B cell (primary cell): ENCODE measurements at regions not wholly inside any gene's neighbourhood (a gene's known extent, or its start where the extent isn't known, plus 50 kb on each side); places are given as distances from the start of the nearest gene placed in this dataset.

Source experiments
- ATAC-seq: fragments of 200-7000 bp; cut with Tn5 transposase; one replicate; pipeline ENCODE4 v1.10.0; 2021; ENCODE audit warnings: low read depth, mild to moderate bottlenecking, moderate number of reproducible peaks, moderate library complexity
- CTCF ChIA-PET: fragments of 350-600 bp; sonication (Branson Sonifier 250); formaldehyde crosslinking; loops from one replicate; lab custom pipeline; 2021; ENCODE audit warnings: antibody characterized with exemption, inconsistent platforms; lab: Charles Lee
- POLR2A ChIA-PET: fragments of 350-600 bp; sonication (Branson Sonifier 250); formaldehyde crosslinking; loops from one replicate; lab custom pipeline; 2021; ENCODE audit warnings: antibody characterized with exemption; lab: Charles Lee
- DNase-seq: peaks from one replicate; pipeline ENCODE4 v3.0.0; 2013
- H2AFZ ChIP-seq: 2 replicates; pipeline ENCODE4 v1.6.1; 2012; ENCODE audit warnings: mild to moderate bottlenecking, low read depth, low read length; ENCODE audit not compliant: insufficient read depth, poor library complexity, severe bottlenecking
- H3K27ac ChIP-seq, 2 donors: 1 replicate in 1 of 2; 2 replicates in 1 of 2; pipeline ENCODE4 v1.5.1; 2012 to 2013; ENCODE audit warnings: low read length in 2 of 2, mild to moderate bottlenecking in 2 of 2, moderate library complexity in 1 of 2
- H3K27me3 ChIP-seq, 4 experiments: fragments of 200-600 bp in 1 of 4; sonication (generic) in 1 of 4; replicated peaks in 1 of 4; 1 replicate in 2 of 4; 2 replicates in 2 of 4; pipeline versions ENCODE4 v1.6.1 to v1.7.0; 2013 to 2016; ENCODE audit warnings: low read length in 3 of 4, mild to moderate bottlenecking in 2 of 4, mixed read lengths in 1 of 4, moderate library complexity in 1 of 4; ENCODE audit not compliant: insufficient read depth in 4 of 4, control insufficient read depth in 3 of 4; ENCODE audit errors: control extremely low read depth in 1 of 4
- H3K36me3 ChIP-seq, 2 experiments: replicated peaks in 1 of 2; 1 replicate in 1 of 2; 2 replicates in 1 of 2; pipeline versions ENCODE4 v1.6.1 to v1.7.1; 2013; ENCODE audit warnings: low read length in 1 of 2; ENCODE audit not compliant: insufficient read depth in 2 of 2, control insufficient read depth in 1 of 2; ENCODE audit errors: control extremely low read depth in 1 of 2, extremely low read depth in 1 of 2
- H3K4me1 ChIP-seq, 2 donors: fragments of 200-600 bp in 1 of 2; sonication (generic) in 1 of 2; 1 replicate in 1 of 2; 2 replicates in 1 of 2; pipeline versions ENCODE4 v1.5.1 to v1.6.1; 2013 to 2017; ENCODE audit warnings: low read length in 2 of 2; ENCODE audit not compliant: control insufficient read depth in 2 of 2, insufficient read depth in 2 of 2
- H3K4me2 ChIP-seq: replicated peaks from 2 replicates; pipeline ENCODE3; 2012; ENCODE audit warnings: mild to moderate bottlenecking, low read depth, low read length; ENCODE audit not compliant: poor library complexity, severe bottlenecking
- H3K4me3 ChIP-seq, 5 experiments: fragments of 200-600 bp in 1 of 5; sonication (generic) in 1 of 5; 1 replicate in 3 of 5; 2 replicates in 2 of 5; pipeline versions ENCODE4 v1.5.1 to v1.7.0; 2011 to 2016; ENCODE audit warnings: low read length in 4 of 5, mild to moderate bottlenecking in 4 of 5, low read depth in 2 of 5, control low read depth in 1 of 5, moderate library complexity in 1 of 5; ENCODE audit not compliant: insufficient read depth in 1 of 5; ENCODE audit errors: control extremely low read depth in 1 of 5, extremely low read depth in 1 of 5
- H3K79me2 ChIP-seq: fragments of 200-600 bp; sonication (generic); one replicate; pipeline ENCODE4 v1.6.0; 2016; ENCODE audit warnings: low read length; ENCODE audit not compliant: control insufficient read depth, insufficient read depth
- H3K9ac ChIP-seq: fragments of 200-600 bp; sonication (generic); 2 replicates; pipeline ENCODE4 v1.6.1; 2017; ENCODE audit warnings: mild to moderate bottlenecking, low read length, moderate library complexity
- H3K9me3 ChIP-seq, 3 donors: one replicate each; pipeline versions ENCODE4 v1.6.1 to v1.7.1; 2013; ENCODE audit warnings: low read length in 2 of 3; ENCODE audit not compliant: control insufficient read depth in 2 of 3, insufficient read depth in 1 of 3; ENCODE audit errors: control extremely low read depth in 1 of 3
- H4K20me1 ChIP-seq: 2 replicates; pipeline ENCODE4 v1.6.0; 2012; ENCODE audit warnings: mild to moderate bottlenecking, low read length; ENCODE audit not compliant: insufficient read depth, control insufficient read depth, poor library complexity, severe bottlenecking
- H3K27ac Mint-ChIP-seq: one replicate; pipeline ENCODE4 v1.8.0; 2021; ENCODE audit warnings: mixed read lengths
- H3K27me3 Mint-ChIP-seq: one replicate; pipeline ENCODE4 v1.8.0; 2021; ENCODE audit warnings: mixed read lengths
- H3K4me1 Mint-ChIP-seq: one replicate; pipeline ENCODE4 v1.8.0; 2021; ENCODE audit warnings: mixed read lengths
- H3K4me3 Mint-ChIP-seq: one replicate; pipeline ENCODE4 v1.8.0; 2021; ENCODE audit warnings: mixed read lengths
- H3K9me3 Mint-ChIP-seq: one replicate; pipeline ENCODE4 v1.8.0; 2022; ENCODE audit warnings: mixed read lengths; ENCODE audit not compliant: insufficient read depth
- EZH2 ChIP-seq: IDR thresholded peaks from 2 replicates; pipeline ENCODE4 v1.6.1; 2012; ENCODE audit warnings: borderline replicate concordance, low read depth, mild to moderate bottlenecking, moderate library complexity, low read length; ENCODE audit not compliant: insufficient read depth, poor library complexity, severe bottlenecking
- WGBS: methylation state at CpG from one replicate; pipeline ENCODE4 v1.1.5; 2013; ENCODE audit warnings: missing lambda C conversion rate; ENCODE audit not compliant: insufficient coverage; 5-methylcytosine and 5-hydroxymethylcytosine counted together
- intact Hi-C: fragments of 100-400 bp; cut with micrococcal nuclease; formaldehyde crosslinking; loops from one replicate; pipeline ENCODE4 v1.10.0; 2022
- TF ChIP-seq, protein P1 (sequence below): fragments of 200-600 bp; IDR thresholded peaks from one replicate; pipeline ENCODE4 v1.8.0; 2022; ENCODE audit warnings: antibody characterized with exemption, mild to moderate bottlenecking

DNA sequence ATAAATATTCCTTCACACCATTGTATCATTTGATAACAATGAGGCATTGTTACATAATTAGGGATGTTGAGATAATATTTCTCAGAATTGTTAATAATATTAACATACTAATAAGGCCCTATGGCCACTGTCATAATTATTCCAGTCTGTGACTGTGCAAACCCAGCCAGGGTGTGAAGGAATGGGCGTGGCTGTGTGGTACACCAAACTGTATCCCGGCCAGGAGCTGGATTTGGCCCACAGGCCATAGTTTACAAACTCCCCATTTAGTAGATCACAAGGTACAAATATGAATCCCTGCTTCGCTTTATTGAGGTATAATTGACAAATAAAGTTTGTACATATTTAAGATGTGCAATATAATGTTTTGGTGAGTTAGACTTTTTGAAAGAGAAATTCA lies 894.7 kb downstream of the C6orf118 start:
- ChIA-PET CTCF (no interaction called here), POLR2A (no interaction called here)
- Histone ChIP-seq H3K79me2 (no peaks in the 10 kb centered on the region), H3K9me3 (peaks cover 0 to 8% (median 0%) of the 10 kb centered on the region in 3 donors), H4K20me1 (no peaks in the 10 kb centered on the region), H3K9ac (no peak overlapping the region), H3K4me3 (no peak overlapping the region), H3K4me2 (no peak overlapping the region), H3K27ac (no peak overlapping the region), H3K27me3 (no peaks in the 10 kb centered on the region), H3K4me1 (no peaks in the 10 kb centered on the region), H3K36me3 (no peaks in the 10 kb centered on the region), H2AFZ (no peak overlapping the region)
- intact Hi-C loops: no loop called here
- Mint-ChIP-seq H3K27ac (no peak overlapping the region), H3K4me1 (no peaks in the 10 kb centered on the region), H3K9me3 (no peaks in the 10 kb centered on the region), H3K27me3 (no peaks in the 10 kb centered on the region), H3K4me3 (no peak overlapping the region)
- ATAC-seq (no peak), DNase-seq (no peak)
- no CpG with 5 or more reads among the region's 3 CpGs for WGBS
- TF ChIP-seq, protein P1, sequence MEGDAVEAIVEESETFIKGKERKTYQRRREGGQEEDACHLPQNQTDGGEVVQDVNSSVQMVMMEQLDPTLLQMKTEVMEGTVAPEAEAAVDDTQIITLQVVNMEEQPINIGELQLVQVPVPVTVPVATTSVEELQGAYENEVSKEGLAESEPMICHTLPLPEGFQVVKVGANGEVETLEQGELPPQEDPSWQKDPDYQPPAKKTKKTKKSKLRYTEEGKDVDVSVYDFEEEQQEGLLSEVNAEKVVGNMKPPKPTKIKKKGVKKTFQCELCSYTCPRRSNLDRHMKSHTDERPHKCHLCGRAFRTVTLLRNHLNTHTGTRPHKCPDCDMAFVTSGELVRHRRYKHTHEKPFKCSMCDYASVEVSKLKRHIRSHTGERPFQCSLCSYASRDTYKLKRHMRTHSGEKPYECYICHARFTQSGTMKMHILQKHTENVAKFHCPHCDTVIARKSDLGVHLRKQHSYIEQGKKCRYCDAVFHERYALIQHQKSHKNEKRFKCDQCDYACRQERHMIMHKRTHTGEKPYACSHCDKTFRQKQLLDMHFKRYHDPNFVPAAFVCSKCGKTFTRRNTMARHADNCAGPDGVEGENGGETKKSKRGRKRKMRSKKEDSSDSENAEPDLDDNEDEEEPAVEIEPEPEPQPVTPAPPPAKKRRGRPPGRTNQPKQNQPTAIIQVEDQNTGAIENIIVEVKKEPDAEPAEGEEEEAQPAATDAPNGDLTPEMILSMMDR: no peak
- no peak for TF ChIP-seq EZH2

DNA sequence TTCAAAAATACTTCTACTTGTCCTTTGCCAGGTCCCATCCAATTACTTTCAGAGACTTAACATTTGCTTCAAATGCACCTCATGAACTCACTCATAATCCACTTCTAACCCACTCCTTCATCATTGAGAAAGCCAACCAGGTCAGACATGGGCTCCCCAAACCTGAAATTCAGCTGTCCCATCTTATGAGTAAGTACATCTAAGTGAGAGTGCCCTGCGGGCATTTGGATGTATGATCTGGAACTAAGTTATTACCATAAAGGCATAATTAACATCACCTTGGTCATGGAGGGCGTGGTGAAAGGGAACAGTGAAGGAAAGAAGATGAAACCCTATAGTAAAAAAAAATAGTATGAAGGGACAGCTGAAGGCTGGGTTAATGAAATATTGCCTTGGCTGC lies 896.8 kb downstream of the C6orf118 start:
- Histone ChIP-seq H2AFZ (no peak overlapping the region), H3K4me2 (no peak overlapping the region), H3K36me3 (no peaks in the 10 kb centered on the region), H3K27ac (no peak overlapping the region), H3K27me3 (no peaks in the 10 kb centered on the region), H3K9me3 (peaks cover 0 to 8% (median 0%) of the 10 kb centered on the region in 3 donors), H4K20me1 (no peaks in the 10 kb centered on the region), H3K79me2 (no peaks in the 10 kb centered on the region), H3K9ac (no peak overlapping the region), H3K4me1 (no peaks in the 10 kb centered on the region), H3K4me3 (no peak overlapping the region)
- no peak for DNase-seq
- TF ChIP-seq, protein P1: no peak
- no peak for TF ChIP-seq EZH2
- WGBS: no CpG with 5 or more reads among the region's 2 CpGs
- no peak overlapping the region for H3K4me3 Mint-ChIP-seq
- ChIA-PET CTCF (no interaction called here), POLR2A (no interaction called here)
- intact Hi-C loops: no loop called here
- no peak for ATAC-seq
- no peaks in the 10 kb centered on the region for H3K4me1 Mint-ChIP-seq
- no peaks in the 10 kb centered on the region for H3K9me3 Mint-ChIP-seq
- no peaks in the 10 kb centered on the region for H3K27me3 Mint-ChIP-seq
- H3K27ac Mint-ChIP-seq: no peak overlapping the region
